CD14-positive monocyte (primary cell): ENCODE measurements at regions not wholly inside any gene's neighbourhood (a gene's known extent, or its start where the extent isn't known, plus 50 kb on each side); places are given as distances from the start of the nearest gene placed in this dataset.

Experiments
- DNase-seq, 3 donors: peaks; one replicate each; pipeline ENCODE4 v3.0.0-alpha.2; 2011 to 2022
- H2AFZ ChIP-seq: 2 replicates; pipeline ENCODE4 v1.6.0; 2012; ENCODE audit warnings: mild to moderate bottlenecking, low read depth, low read length, inconsistent platforms; ENCODE audit not compliant: insufficient read depth, poor library complexity, severe bottlenecking
- H3K27ac ChIP-seq, 2 donors: 1 replicate in 1 of 2; 2 replicates in 1 of 2; pipeline ENCODE4 v1.5.1; 2012 to 2013; ENCODE audit warnings: low read length in 2 of 2, control low read depth in 1 of 2, inconsistent platforms in 1 of 2, low read depth in 1 of 2, mild to moderate bottlenecking in 1 of 2
- H3K27me3 ChIP-seq, 2 donors: one replicate each; pipeline versions ENCODE4 v1.6.0 to v1.6.1; 2011 to 2013; ENCODE audit warnings: low read length in 2 of 2; ENCODE audit not compliant: control insufficient read depth in 2 of 2, insufficient read depth in 2 of 2
- H3K36me3 ChIP-seq, 2 donors: replicated peaks in 1 of 2; 1 replicate in 1 of 2; 2 replicates in 1 of 2; pipeline versions ENCODE4 v1.5.1 to v1.6.1; 2012 to 2013; ENCODE audit warnings: low read length in 2 of 2, control low read depth in 1 of 2, inconsistent platforms in 1 of 2, mild to moderate bottlenecking in 1 of 2; ENCODE audit not compliant: insufficient read depth in 2 of 2, control insufficient read depth in 1 of 2
- H3K4me1 ChIP-seq, 2 donors: 1 replicate in 1 of 2; 2 replicates in 1 of 2; pipeline versions ENCODE4 v1.5.1 to v1.6.1; 2012 to 2013; ENCODE audit warnings: low read length in 2 of 2, control low read depth in 1 of 2, inconsistent platforms in 1 of 2, mild to moderate bottlenecking in 1 of 2, moderate library complexity in 1 of 2; ENCODE audit not compliant: insufficient read depth in 2 of 2, control insufficient read depth in 1 of 2
- H3K4me2 ChIP-seq: replicated peaks from 2 replicates; pipeline ENCODE3; 2012; ENCODE audit warnings: low read length, moderate library complexity, mild to moderate bottlenecking; ENCODE audit not compliant: poor library complexity, severe bottlenecking; ENCODE audit errors: extremely low read depth
- H3K4me3 ChIP-seq, 3 experiments: fragments of 200-600 bp in 1 of 3; sonication (generic) in 1 of 3; replicated peaks in 1 of 3; 1 replicate in 2 of 3; 2 replicates in 1 of 3; pipeline ENCODE4 v1.5.1; 2011 to 2013; ENCODE audit warnings: low read length in 3 of 3, mild to moderate bottlenecking in 3 of 3, control low read depth in 2 of 3, low read depth in 2 of 3, inconsistent platforms in 1 of 3, moderate library complexity in 1 of 3
- H3K79me2 ChIP-seq: 2 replicates; pipeline ENCODE4 v1.6.0; 2012; ENCODE audit warnings: mild to moderate bottlenecking, control low read depth, inconsistent platforms, low read length, moderate library complexity; ENCODE audit not compliant: insufficient read depth
- H3K9ac ChIP-seq: 2 replicates; pipeline ENCODE4 v1.6.0; 2017; ENCODE audit warnings: low read length, mild to moderate bottlenecking; ENCODE audit not compliant: insufficient read depth, poor library complexity, severe bottlenecking
- H3K9me3 ChIP-seq, 2 donors: replicated peaks in 1 of 2; 1 replicate in 1 of 2; 2 replicates in 1 of 2; pipeline versions ENCODE4 v1.5.1 to v1.6.1; 2012 to 2013; ENCODE audit warnings: low read length in 2 of 2, control low read depth in 1 of 2; ENCODE audit not compliant: control insufficient read depth in 1 of 2, insufficient read depth in 1 of 2
- H4K20me1 ChIP-seq: 2 replicates; pipeline ENCODE4 v1.6.0; 2012; ENCODE audit warnings: mild to moderate bottlenecking, low read length, control low read depth, moderate library complexity; ENCODE audit not compliant: insufficient read depth
- H3K27ac Mint-ChIP-seq, 7 donors: one replicate each; pipeline ENCODE4 v1.8.0; 2020; ENCODE audit warnings: mild to moderate bottlenecking in 7 of 7, mixed read lengths in 7 of 7, moderate library complexity in 6 of 7, inconsistent platforms in 2 of 7
- H3K27me3 Mint-ChIP-seq, 3 donors: one replicate each; pipeline ENCODE4 v1.8.0; 2021 to 2022; ENCODE audit warnings: low read depth in 3 of 3, mild to moderate bottlenecking in 3 of 3, mixed read lengths in 3 of 3, moderate library complexity in 3 of 3, inconsistent platforms in 1 of 3
- H3K36me3 Mint-ChIP-seq, 2 donors: one replicate each; pipeline ENCODE4 v1.8.0; 2020; ENCODE audit warnings: mixed read lengths in 2 of 2, inconsistent platforms in 1 of 2, mild to moderate bottlenecking in 1 of 2
- H3K4me1 Mint-ChIP-seq: one replicate; pipeline ENCODE4 v1.8.0; 2020; ENCODE audit warnings: mild to moderate bottlenecking, mixed read lengths
- H3K4me3 Mint-ChIP-seq, 2 donors: one replicate each; pipeline ENCODE4 v1.8.0; 2020; ENCODE audit warnings: mild to moderate bottlenecking in 2 of 2, mixed read lengths in 2 of 2, moderate library complexity in 1 of 2
- H3K9me3 Mint-ChIP-seq, 7 donors: one replicate each; pipeline ENCODE4 v1.8.0; 2020 to 2022; ENCODE audit warnings: mixed read lengths in 7 of 7, mild to moderate bottlenecking in 6 of 7, moderate library complexity in 6 of 7, inconsistent platforms in 2 of 7
- CTCF ChIP-seq: fragments of 200-600 bp; IDR thresholded peaks from one replicate; pipeline ENCODE4 v1.8.0; 2022; ENCODE audit warnings: antibody characterized with exemption, mild to moderate bottlenecking
- WGBS: methylation state at CpG from one replicate; pipeline ENCODE4 v1.1.5; 2013; ENCODE audit warnings: missing lambda C conversion rate; ENCODE audit not compliant: insufficient coverage; 5-methylcytosine and 5-hydroxymethylcytosine counted together
- intact Hi-C, 2 donors: fragments of 100-400 bp; cut with micrococcal nuclease; formaldehyde crosslinking; loops; one replicate each; pipeline versions ENCODE4 v1.15.0 to v1.15.1; 2023

DNA sequence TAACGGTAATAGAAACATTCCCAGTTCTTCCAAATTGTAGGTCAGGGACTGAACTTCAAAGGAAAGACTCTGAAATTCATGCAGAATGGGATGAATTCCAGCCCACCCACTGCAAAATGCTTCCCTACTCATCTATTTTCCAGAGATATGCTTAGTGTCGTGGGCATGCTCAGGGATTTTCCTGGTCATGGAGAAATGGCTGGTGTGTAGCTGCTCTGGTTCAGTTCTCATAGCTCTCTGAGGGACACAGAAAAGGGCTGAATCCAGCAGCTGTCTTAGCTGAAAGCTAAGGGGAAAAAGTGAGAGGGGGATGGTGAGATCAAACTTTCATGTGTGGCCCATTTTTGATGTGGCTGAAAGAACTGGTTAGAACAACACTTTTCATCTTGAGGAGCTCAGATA is 72.9 kb upstream of the KRAS start:
- intact Hi-C loops: no loop called here
- H3K36me3 Mint-ChIP-seq: no peaks in the 10 kb centered on the region
- H3K27me3 Mint-ChIP-seq: peaks cover 0 to 6% (median 0%) of the 10 kb centered on the region in 3 donors
- H3K9me3 ChIP-seq: no peaks in the 10 kb centered on the region
- no peak overlapping the region for H3K4me2 ChIP-seq
- WGBS: 86% methylated on average over 1 of the region's 2 CpGs
- H2AFZ ChIP-seq: peak overlapping the region; percentile 29
- no peak for TF ChIP-seq CTCF
- no peaks in the 10 kb centered on the region for H3K79me2 ChIP-seq
- no peak for DNase-seq
- peaks cover 18% of the 10 kb centered on the region for H3K4me1 Mint-ChIP-seq
- H3K4me3 Mint-ChIP-seq: no peak overlapping the region
- H4K20me1 ChIP-seq: no peaks in the 10 kb centered on the region
- H3K27ac ChIP-seq: no peak overlapping the region
- H3K4me3 ChIP-seq: no peak overlapping the region
- no peaks in the 10 kb centered on the region for H3K27me3 ChIP-seq
- no peak overlapping the region for H3K27ac Mint-ChIP-seq
- H3K4me1 ChIP-seq: no peaks in the 10 kb centered on the region
- no peak overlapping the region for H3K9ac ChIP-seq
- H3K9me3 Mint-ChIP-seq: no peaks in the 10 kb centered on the region
- H3K36me3 ChIP-seq: no peaks in the 10 kb centered on the region

DNA sequence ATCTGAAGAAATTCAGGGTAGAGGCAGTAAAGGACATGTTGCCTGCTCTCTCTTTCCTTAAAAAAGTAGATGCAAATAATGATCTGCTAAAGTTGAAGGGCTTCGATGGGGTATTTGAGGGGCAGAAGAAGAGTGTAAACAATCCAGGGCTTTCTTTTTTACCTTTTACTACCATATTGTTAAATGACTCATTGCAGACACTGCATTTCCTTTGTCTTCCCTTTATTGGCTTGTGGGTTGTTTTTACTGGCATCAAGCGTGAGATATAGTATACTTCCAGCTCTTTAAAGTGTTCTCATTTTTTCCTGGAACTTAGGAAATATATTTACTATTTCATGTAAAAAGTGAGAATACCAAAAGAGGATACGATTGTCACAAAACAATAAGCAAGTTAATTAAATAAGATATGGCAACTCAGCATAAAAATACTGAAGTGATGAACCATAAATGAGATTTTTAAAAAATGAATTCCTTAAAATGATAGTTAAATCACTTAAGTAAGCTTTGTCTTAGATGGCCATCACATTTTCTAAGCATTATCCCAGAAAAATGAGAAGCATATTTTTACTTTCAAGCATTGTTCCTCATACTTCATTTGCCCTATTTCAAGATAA is 72.3 kb upstream of the KRAS start:
- no peak overlapping the region for H3K9ac ChIP-seq
- H2AFZ ChIP-seq: no peak overlapping the region
- H3K27me3 Mint-ChIP-seq: peaks cover 0 to 6% (median 0%) of the 10 kb centered on the region in 3 donors
- H3K4me2 ChIP-seq: no peak overlapping the region
- H3K9me3 ChIP-seq: no peaks in the 10 kb centered on the region
- intact Hi-C loops: no loop called here
- peaks cover 18% of the 10 kb centered on the region for H3K4me1 Mint-ChIP-seq
- H3K9me3 Mint-ChIP-seq: no peaks in the 10 kb centered on the region
- no peaks in the 10 kb centered on the region for H3K36me3 Mint-ChIP-seq
- no peak for DNase-seq
- no peak overlapping the region for H3K27ac ChIP-seq
- no peaks in the 10 kb centered on the region for H3K79me2 ChIP-seq
- no peaks in the 10 kb centered on the region for H3K4me1 ChIP-seq
- no peak overlapping the region for H3K4me3 Mint-ChIP-seq
- H4K20me1 ChIP-seq: no peaks in the 10 kb centered on the region
- no peak for TF ChIP-seq CTCF
- no CpG with 5 or more reads among the region's 3 CpGs for WGBS
- no peak overlapping the region for H3K4me3 ChIP-seq
- no peaks in the 10 kb centered on the region for H3K36me3 ChIP-seq
- H3K27ac Mint-ChIP-seq: peak overlapping the region in 1 of 7 donors; percentile 17
- H3K27me3 ChIP-seq: no peaks in the 10 kb centered on the region
